HG02610 (cell line): ENCODE measurements at regions not wholly inside any gene's neighbourhood (a gene's known extent, or its start where the extent isn't known, plus 50 kb on each side); places are given as distances from the start of the nearest gene placed in this dataset.
"Not testable (repeated sequence)": the region's sequence is repeated elsewhere in the genome, so short reads cannot be mapped to it uniquely, and the experiment has no call there.

Experiments
- ATAC-seq: cut with Tn5 transposase; IDR thresholded peaks from one replicate; pipeline ENCODE4 v1.9.1; 2021; ENCODE audit warnings: mild to moderate bottlenecking, moderate library complexity; ENCODE audit not compliant: unreplicated experiment

GRCh38 chr4:3865986-3866812 lies 100.0 kb downstream of the ADRA2C start:
- no peak for ATAC-seq

GRCh38 chr4:3866813-3867129 lies 100.6 kb downstream of the ADRA2C start:
- ATAC-seq, result no peak

GRCh38 chr4:3867403-3868100 lies 101.4 kb downstream of the ADRA2C start:
- ATAC-seq, result no peak

- no peak for ATAC-seq
These were observed 102.3 kb downstream of the ADRA2C start for GRCh38 chr4:3868211-3869173.

- ATAC-seq, result no peak
These were observed 103.0 kb downstream of the ADRA2C start for GRCh38 chr4:3869174-3869572.

GRCh38 chr4:3869661-3870566 lies 103.7 kb downstream of the ADRA2C start:
- ATAC-seq, result no peak

GRCh38 chr4:3870567-3870962 lies 104.4 kb downstream of the ADRA2C start:
- ATAC-seq, result no peak

- no peak for ATAC-seq
These were observed 105.1 kb downstream of the ADRA2C start for GRCh38 chr4:3871181-3871852.

- ATAC-seq, result no peak
These were observed 106.0 kb downstream of the ADRA2C start for GRCh38 chr4:3871881-3872833.

- no peak for ATAC-seq
These were observed 106.7 kb downstream of the ADRA2C start for GRCh38 chr4:3872834-3873313.

- no peak for ATAC-seq
These were observed 107.3 kb downstream of the ADRA2C start for GRCh38 chr4:3873408-3874027.

GRCh38 chr4:3874028-3874415 lies 107.8 kb downstream of the ADRA2C start:
- ATAC-seq, result no peak

GRCh38 chr4:3874525-3875110 lies 108.4 kb downstream of the ADRA2C start:
- no peak for ATAC-seq

GRCh38 chr4:3875466-3875865 lies 109.3 kb downstream of the ADRA2C start:
- ATAC-seq, result no peak

GRCh38 chr4:3876057-3876845 lies 110.1 kb downstream of the ADRA2C start:
- ATAC-seq, result not testable (repeated sequence)

- no peak for ATAC-seq
These were observed 111.1 kb downstream of the ADRA2C start for GRCh38 chr4:3877236-3877635.

GRCh38 chr4:3877868-3878267 lies 111.7 kb downstream of the ADRA2C start:
- ATAC-seq, result no peak
